ENCODE measurements at regions not wholly inside any gene's neighbourhood (a gene's known extent, or its start where the extent isn't known, plus 50 kb on each side); places are given as distances from the start of the nearest gene placed in this dataset.

DNA sequence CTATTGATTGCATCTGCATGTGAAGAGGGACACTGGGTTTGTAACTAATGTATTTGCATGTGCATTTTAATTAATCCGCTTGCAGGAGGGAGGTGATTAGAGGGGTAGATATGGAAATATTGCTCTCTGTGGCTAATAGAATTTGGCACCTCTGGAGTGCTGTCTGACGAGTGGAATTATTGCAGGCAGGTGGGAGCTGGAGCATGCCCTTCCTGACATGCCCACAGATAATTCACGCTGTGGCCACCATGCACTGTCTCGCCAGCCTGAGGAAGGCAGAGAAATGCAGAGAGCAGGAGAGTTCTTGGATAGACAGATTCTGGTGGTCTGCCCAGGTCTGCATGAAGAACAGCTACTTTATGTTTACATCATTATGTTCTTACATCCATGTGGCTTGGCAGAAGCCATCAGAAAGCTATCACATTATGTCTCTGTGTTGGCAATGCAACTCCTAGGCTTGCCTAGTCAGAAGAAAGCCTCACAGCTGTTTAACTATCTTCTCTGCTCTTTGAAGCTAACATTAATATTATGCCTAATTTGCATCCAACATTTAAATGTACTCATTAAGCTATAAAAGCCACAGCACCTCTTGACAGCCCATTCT is 89.4 kb upstream of the DRD2 start:
- peaks cover 59% of the 10 kb centered on the region for H3K4me1 ChIP-seq
- H3K9me3 ChIP-seq = no peaks in the 10 kb centered on the region
- no peak for DNase-seq
- H3K4me3 Mint-ChIP-seq (ENCODE audit: unreplicated experiment) = no peak overlapping the region
- BruUV-seq (replicated peaks) = no TSS peak
- intact Hi-C loops (cut with micrococcal nuclease; ENCODE audit: unreplicated experiment) = no loop called here
- H3K36me3 ChIP-seq (ENCODE audit: control insufficient read depth, insufficient read depth, low read length) = no peaks in the 10 kb centered on the region
- no peaks in the 10 kb centered on the region for H3K27me3 Mint-ChIP-seq (ENCODE audit: insufficient read depth, unreplicated experiment)
- ChIA-PET CTCF (no interaction called here), POLR2A (no interaction called here)
- H3K36me3 Mint-ChIP-seq (ENCODE audit: insufficient read depth, unreplicated experiment) = no peaks in the 10 kb centered on the region
- no peak overlapping the region for H3K27ac Mint-ChIP-seq (ENCODE audit: unreplicated experiment)
- TF ChIP-seq, protein P1, sequence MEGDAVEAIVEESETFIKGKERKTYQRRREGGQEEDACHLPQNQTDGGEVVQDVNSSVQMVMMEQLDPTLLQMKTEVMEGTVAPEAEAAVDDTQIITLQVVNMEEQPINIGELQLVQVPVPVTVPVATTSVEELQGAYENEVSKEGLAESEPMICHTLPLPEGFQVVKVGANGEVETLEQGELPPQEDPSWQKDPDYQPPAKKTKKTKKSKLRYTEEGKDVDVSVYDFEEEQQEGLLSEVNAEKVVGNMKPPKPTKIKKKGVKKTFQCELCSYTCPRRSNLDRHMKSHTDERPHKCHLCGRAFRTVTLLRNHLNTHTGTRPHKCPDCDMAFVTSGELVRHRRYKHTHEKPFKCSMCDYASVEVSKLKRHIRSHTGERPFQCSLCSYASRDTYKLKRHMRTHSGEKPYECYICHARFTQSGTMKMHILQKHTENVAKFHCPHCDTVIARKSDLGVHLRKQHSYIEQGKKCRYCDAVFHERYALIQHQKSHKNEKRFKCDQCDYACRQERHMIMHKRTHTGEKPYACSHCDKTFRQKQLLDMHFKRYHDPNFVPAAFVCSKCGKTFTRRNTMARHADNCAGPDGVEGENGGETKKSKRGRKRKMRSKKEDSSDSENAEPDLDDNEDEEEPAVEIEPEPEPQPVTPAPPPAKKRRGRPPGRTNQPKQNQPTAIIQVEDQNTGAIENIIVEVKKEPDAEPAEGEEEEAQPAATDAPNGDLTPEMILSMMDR (IDR thresholded peaks at IDR 0.05; ENCODE audit: insufficient read depth in 1 of 2, low read depth in 1 of 2, low read length in 1 of 2, severe bottlenecking in 1 of 2, unreplicated experiment in 1 of 2) = no peak
- no peaks in the 10 kb centered on the region for H3K9me3 Mint-ChIP-seq (ENCODE audit: unreplicated experiment)
- peaks cover 43% of the 10 kb centered on the region for H3K4me1 Mint-ChIP-seq (ENCODE audit: low read depth, unreplicated experiment)
- no peaks in the 10 kb centered on the region for H3K27me3 ChIP-seq (replicated peaks; ENCODE audit: control insufficient read depth, insufficient read depth, low read length)
- H3K4me3 ChIP-seq (ENCODE audit: low read depth, low read length) = no peak overlapping the region

DNA sequence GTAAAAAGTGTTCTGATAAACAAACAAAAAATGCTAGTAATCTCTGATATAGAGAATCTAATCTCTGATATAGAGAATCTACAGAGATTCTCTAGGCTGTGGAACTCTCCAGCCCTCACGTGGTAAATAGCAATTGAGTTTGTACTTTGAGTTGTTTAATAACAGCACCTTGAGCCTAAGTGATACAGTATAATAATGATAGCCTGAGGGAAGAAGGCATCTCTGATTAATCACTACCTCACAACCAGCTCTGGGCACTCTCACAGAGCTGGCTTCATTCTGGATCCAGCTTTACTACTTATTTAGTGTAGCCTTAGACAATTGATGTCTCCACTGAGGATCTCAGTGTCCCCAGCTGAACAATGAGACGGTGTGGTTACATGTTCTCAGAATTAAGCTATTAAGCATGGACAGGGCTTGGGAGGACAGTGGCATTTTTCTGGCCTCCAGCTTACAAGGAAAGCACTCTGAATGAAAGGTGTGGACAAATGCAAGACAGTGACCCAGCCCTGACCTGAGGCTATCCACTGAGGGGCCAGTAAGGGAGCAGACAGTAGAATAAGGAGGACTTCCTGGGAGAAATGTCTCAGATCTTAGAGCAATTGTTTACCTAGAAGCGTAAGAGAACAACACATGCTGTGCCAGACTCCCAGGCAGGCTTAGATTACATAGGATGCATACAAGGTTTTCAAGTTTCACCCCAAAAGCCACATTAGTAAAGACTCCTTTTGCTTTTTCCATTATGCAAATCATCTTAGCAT is 88.7 kb upstream of the DRD2 start:
- Mint-ChIP-seq H3K27ac (ENCODE audit: unreplicated experiment) (no peak overlapping the region), H3K36me3 (ENCODE audit: insufficient read depth, unreplicated experiment) (no peaks in the 10 kb centered on the region), H3K9me3 (ENCODE audit: unreplicated experiment) (no peaks in the 10 kb centered on the region), H3K4me3 (ENCODE audit: unreplicated experiment) (no peak overlapping the region), H3K27me3 (ENCODE audit: insufficient read depth, unreplicated experiment) (no peaks in the 10 kb centered on the region), H3K4me1 (ENCODE audit: low read depth, unreplicated experiment) (peaks cover 47% of the 10 kb centered on the region)
- no peaks in the 10 kb centered on the region for H3K27me3 ChIP-seq (replicated peaks; ENCODE audit: control insufficient read depth, insufficient read depth, low read length)
- no TSS peak for BruUV-seq (replicated peaks)
- H3K36me3 ChIP-seq (ENCODE audit: control insufficient read depth, insufficient read depth, low read length) = no peaks in the 10 kb centered on the region
- TF ChIP-seq, protein P1 (IDR thresholded peaks at IDR 0.05; ENCODE audit: insufficient read depth in 1 of 2, low read depth in 1 of 2, low read length in 1 of 2, severe bottlenecking in 1 of 2, unreplicated experiment in 1 of 2) = no peak
- no peaks in the 10 kb centered on the region for H3K9me3 ChIP-seq
- peak in 1 of 2 experiments; percentile 43 for DNase-seq
- H3K4me1 ChIP-seq = peaks cover 59% of the 10 kb centered on the region
- intact Hi-C loops (cut with micrococcal nuclease; ENCODE audit: unreplicated experiment) = no loop called here
- ChIA-PET POLR2A (no interaction called here), CTCF (interaction anchor here (1.4 kb wide), 1 partner anchor 7 kb away, joined by 3 read pairs; no protein-coding TSS in a partner anchor)
- H3K4me3 ChIP-seq (ENCODE audit: low read depth, low read length) = no peak overlapping the region

GRCh38 chr11:113562981-113563461 is 87.8 kb upstream of the DRD2 start:
- Mint-ChIP-seq H3K4me1 (ENCODE audit: low read depth, unreplicated experiment) (peaks cover 48% of the 10 kb centered on the region), H3K27ac (ENCODE audit: unreplicated experiment) (peak overlapping the region; percentile 27), H3K27me3 (ENCODE audit: insufficient read depth, unreplicated experiment) (no peaks in the 10 kb centered on the region), H3K36me3 (ENCODE audit: insufficient read depth, unreplicated experiment) (no peaks in the 10 kb centered on the region), H3K9me3 (ENCODE audit: unreplicated experiment) (no peaks in the 10 kb centered on the region), H3K4me3 (ENCODE audit: unreplicated experiment) (no peak overlapping the region)
- POLR2A ChIA-PET = interaction anchor here (0.5 to 0.6 kb wide), 2 partner anchors 58 to 1709 kb away, joined by 3 to 4 read pairs; no protein-coding TSS in a partner anchor
- TF ChIP-seq, protein P1 (IDR thresholded peaks at IDR 0.05; ENCODE audit: insufficient read depth in 1 of 2, low read depth in 1 of 2, low read length in 1 of 2, severe bottlenecking in 1 of 2, unreplicated experiment in 1 of 2) = no peak
- BruUV-seq (replicated peaks) = no TSS peak
- no peak overlapping the region for H3K4me3 ChIP-seq (ENCODE audit: low read depth, low read length)
- H3K27me3 ChIP-seq (replicated peaks; ENCODE audit: control insufficient read depth, insufficient read depth, low read length) = no peaks in the 10 kb centered on the region
- intact Hi-C loops (cut with micrococcal nuclease; ENCODE audit: unreplicated experiment) = no loop called here
- H3K36me3 ChIP-seq (ENCODE audit: control insufficient read depth, insufficient read depth, low read length) = no peaks in the 10 kb centered on the region
- no peaks in the 10 kb centered on the region for H3K9me3 ChIP-seq
- peaks cover 58% of the 10 kb centered on the region for H3K4me1 ChIP-seq
- peak; percentile 24 to 38 for DNase-seq
- CTCF ChIA-PET = interaction anchor here (1.4 kb wide), 1 partner anchor 8 kb away, joined by 3 read pairs; no protein-coding TSS in a partner anchor
